AML-193 (cell line): ENCODE measurements at regions not wholly inside any gene's neighbourhood (a gene's known extent, or its start where the extent isn't known, plus 50 kb on each side); places are given as distances from the start of the nearest gene placed in this dataset.
"Not testable (repeated sequence)": the region's sequence is repeated elsewhere in the genome, so short reads cannot be mapped to it uniquely, and the experiment has no call there.

Experiments used
- DNase-seq, 2 experiments: peaks; one replicate each; lab custom pipeline; 2025; lab: John Stamatoyannopoulos, UW

DNA sequence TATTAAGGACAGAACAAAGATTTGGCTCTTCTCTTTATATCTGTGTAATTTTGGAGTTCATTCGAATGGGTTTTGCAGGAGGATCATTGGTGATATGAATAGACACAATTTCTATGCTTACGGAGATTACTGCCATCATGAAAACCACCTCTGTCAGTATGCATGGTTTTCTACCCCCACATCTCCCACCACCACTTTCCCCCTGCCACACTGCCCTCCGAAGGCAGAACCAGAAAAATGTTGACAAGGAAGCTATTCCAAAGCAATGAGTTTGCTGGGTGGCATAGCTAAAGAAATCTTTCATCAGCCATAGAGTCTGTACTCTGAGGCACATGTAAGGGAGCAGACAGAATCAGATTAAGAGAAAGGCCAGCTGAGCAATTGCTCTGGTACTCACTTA is 567.3 kb upstream of the ACTRT1 start:
- DNase-seq = no peak

DNA sequence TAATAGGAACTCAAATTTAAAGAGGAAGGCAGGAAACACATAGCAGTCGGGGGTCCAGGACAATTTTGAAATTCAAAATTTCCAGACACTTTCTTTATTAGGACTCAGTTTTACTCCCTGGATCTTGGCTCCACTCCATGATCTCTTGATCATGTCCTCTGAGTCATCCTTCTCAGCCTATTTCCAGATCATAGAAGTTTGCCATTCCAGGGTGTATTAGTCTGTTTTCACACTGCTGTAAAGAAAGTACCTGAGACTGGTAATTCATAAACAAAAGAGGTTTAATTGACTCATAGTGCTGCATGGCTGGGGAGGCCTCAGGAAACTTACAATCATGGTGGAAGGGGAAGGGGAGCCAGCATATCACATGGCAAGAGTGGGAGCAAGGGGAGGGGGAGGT is 564.7 kb upstream of the ACTRT1 start:
- no peak for DNase-seq

DNA sequence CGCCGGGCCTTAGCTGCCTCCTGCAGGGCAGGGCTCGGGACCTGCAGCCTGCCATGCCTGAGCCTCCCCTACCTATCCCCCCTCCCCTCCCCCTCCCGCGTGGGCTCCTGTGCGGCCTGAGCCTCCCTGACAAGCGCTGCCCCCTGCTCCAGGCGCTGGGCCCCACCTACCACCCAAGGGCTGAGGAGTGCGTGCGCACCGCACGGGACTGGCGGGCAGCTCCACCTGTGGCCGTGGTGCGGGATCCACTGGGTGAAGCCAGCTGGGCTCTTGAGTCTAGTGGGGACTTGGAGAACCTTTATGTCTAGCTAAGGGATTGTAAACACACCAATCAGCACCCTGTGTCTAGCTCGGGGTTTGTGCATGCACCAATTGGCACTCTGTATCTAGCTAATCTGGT is 554.6 kb upstream of the ACTRT1 start:
- DNase-seq = not testable (repeated sequence)

DNA sequence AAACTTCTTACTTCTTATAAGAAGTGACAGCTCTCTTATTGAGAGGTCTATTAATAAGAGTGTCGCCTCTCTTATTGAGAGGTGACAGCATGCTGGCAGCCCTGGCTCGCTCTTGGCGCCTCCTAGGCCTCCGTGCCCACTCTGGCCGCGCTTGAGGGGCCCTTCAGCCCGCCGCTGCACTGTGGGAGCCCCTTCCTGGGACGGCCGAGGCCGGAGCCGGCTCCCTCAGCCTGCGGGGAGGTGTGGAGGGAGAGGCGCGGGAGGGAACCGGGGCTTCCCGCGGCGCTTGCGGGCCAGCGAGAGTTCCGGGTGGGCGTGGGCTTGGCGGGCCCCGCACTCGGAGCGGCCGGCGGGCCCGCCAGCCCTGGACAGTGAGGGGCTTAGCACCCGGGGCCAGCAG is 554.2 kb upstream of the ACTRT1 start:
- not testable (repeated sequence) for DNase-seq

DNA sequence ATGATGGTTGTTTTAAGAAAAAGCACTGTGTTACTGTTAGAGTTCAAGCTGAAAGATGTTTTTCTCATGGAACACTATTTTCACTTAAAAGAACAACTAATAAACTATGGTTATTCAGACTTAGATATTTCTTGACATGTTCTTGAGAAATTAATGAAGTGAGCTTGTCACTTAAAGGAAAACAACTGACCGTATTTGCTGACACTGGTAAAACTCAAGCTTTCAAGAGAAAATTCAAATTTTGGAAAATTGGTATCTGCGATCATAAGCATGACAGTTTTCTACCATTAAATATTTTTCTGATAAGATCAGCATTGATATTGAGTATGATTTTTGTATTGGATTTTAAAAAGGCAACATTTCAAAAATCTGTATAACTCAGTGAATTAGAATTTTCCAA is 549.5 kb upstream of the ACTRT1 start:
- no peak for DNase-seq

DNA sequence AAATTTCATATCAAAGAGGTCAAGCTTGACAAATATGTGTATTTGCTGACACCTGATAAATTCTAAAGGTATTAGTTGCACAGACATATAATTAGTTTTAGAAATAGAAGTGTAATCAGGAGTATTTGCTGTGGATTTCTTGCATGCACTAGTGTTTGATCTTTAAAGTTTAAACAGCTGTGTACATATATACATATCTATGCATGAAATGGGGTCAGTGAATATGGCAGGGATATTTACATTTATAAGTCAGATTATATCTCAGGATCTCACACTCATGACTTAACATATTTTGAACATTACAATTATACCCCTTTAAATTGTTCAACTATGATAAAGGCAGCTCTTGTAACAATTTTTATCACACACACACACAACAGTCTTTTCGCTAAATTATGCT is 547.4 kb upstream of the ACTRT1 start:
- DNase-seq = no peak

DNA sequence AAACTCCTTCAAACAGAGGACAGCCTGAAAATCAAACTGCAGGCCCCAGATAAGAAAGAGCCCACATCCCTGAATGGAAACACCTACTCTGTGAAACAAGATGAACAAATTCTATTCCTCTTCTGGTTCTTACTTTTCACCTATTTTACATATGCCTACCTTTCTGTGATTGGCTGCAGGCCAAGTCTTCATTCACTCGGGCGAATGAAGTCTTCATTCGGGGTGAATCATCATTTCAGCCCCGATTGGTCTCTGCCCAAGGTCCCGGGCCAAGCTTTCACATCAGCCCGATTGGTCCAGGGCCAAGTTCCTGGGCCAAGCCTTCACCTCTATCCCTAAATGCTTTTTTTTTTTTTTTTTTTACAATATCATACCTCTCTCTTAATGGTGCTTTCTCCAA is 529.8 kb upstream of the ACTRT1 start:
- DNase-seq = no peak

DNA sequence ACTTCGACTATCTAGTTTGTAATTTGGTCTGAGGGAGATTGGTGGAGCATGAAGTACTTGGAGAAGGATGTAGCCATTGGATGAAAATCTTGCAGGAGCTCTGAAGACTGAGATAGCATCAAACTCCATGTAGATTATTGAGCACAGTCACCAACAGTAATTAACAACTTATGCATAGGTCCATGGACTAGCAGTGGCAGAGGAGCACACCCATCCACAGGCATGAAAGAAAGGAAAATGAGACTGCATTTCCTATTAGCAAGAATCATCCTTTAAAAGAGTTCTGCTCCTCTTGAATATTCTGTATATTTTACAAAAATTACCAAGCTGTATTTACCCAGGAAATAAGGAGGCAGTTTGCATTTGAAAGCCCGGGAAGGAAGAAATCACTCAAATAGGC is 529.4 kb upstream of the ACTRT1 start:
- DNase-seq = no peak

DNA sequence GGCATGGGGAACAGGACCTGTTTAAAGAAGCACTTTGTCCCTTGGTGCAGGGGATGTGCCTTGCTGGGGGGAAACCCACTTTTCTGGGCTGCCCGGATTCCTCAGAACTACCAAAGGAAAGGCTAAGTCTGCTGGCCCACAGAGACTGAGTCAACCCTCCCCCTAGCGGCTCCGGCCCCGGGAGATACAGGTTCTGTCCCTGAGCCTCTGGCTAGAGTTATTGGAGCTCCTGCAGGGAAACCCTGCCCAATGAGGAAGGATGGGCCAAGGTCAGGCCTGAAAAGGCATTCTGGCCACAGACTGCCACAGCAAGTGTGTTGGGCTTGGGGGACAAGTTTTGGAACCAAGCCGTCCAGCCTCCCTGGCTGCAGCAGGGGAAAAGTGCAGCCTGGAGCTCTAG is 490.9 kb upstream of the ACTRT1 start:
- no peak for DNase-seq

DNA sequence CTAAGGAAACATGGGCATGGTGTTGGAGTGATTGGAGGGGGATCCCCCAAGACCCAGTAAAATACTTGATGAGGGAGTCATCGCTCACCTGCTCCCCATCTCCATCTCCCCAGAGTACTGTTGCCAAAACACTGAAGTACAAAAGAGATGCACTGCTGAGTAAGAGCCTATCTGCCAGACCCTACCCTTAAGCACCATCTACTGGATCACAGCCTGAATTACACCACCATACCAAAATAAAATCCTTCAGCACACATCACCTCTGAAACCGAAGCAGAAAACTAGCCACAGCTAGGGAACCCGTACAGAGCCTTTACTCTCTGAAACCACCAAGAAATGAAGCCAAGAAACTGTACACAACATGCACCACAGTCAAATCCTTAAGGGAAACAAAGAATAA is 466.3 kb upstream of the ACTRT1 start:
- DNase-seq = peak; percentile 0 to 1

DNA sequence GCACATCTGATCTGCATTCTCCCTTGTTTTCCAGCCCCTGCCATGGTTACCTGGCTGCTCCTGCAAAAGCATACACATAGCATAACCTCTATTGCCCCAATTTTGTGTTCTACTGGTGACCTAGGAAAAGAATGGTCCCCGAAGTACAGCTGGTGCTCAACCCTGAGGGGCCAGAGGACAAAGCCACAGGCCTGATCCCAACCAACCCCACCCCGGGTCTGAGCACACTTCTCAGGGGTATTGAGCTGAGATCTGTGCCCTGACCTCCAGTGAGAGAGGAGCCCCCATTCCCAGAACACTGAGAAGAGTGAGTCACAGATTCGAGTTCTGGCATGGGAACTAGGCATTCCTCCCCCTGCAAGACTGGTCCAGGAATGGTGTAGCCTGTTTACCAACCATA is 465.5 kb upstream of the ACTRT1 start:
- DNase-seq = no peak

DNA sequence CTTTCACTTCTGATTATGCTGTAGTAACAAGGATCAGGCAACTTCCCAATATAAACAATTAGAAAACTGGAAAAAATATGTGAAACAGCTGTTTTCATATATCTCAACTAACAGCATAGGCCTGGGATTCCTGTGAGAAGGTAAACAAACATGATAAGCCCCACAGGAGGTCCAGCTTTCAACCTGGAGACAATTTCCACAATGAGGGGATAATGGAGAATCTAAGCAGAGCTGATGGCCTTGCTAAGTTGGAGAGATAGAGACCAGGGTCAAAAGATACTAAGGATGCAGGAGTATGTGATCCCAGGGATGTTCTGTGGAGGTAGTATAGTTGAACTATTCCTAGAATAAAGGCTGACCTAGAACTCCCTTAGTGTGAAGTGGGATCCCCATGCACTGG is 452.3 kb upstream of the ACTRT1 start:
- DNase-seq = no peak

DNA sequence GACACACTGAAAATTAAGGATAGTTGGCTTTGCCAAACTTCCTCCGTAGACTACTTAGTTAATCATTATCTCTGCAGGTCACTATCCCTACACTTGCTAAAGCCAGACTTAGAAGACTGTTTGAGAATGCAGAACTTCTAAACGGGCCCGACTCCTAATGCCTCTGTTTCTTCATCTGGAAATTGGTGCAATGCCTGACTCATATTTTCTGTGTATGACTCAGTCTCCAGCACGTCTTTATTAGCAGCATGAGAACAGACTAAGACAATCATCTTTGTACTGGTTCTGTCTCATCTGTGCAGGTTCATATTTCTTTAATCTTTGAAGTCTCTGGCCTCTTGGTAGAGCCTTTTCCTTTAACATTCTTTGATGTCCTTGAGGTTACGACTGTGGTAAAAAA is 411.9 kb upstream of the ACTRT1 start:
- no peak for DNase-seq

DNA sequence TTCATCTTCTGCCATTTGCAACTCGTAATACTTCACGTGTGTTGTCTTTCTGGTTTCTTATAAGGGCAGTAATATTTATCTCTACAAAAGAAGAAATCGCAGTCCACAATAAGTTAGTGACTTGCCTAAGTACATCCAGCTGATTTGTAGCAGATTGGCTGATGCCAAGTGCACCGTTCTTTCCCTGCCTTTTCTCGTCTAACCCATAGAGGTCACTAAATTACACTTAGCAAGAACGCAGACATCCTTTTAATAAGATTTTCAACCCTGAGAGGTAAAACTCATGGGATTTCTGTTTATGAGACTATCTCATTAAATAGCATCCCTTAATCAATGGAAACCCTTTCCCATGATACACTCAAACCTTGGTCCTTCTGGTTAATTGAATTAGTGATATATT is 408.6 kb upstream of the ACTRT1 start:
- DNase-seq = no peak

DNA sequence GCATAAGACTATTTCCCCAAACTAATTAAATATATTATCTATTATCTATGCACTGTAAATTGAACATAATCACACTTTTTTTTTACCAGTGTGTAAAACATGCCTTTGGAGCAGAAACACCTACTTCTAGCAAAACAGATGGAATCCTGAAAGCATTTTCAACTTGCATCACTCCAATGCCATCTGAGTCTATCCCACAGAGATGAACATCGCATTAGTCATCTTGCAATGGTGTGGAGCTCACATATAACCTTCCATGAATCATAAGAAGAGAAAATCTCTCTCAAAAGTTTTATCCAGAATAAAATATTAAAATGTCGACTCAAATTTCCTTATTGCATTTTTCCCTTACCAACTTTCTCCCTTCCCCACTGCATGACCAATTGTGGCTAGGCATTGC is 406.7 kb upstream of the ACTRT1 start:
- DNase-seq = no peak

DNA sequence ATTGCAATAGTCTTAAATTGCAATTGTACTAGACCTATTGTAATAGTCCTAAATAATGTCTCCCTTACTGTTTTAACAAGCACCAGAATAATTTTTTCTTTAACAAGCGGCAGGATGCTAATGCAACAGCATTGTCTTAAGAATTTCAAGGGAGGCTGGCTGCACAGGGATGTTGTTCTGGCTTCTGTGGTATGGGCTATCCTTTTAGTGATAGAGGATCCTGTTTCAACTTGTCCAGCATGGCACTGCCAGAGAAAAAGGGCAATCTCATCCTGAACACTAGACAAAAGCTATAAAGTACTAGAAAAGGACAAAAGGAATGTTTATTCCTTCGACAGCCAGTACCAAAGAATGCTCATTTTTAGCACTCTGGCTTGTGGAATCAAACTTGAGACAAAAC is 405.5 kb upstream of the ACTRT1 start:
- DNase-seq = no peak

DNA sequence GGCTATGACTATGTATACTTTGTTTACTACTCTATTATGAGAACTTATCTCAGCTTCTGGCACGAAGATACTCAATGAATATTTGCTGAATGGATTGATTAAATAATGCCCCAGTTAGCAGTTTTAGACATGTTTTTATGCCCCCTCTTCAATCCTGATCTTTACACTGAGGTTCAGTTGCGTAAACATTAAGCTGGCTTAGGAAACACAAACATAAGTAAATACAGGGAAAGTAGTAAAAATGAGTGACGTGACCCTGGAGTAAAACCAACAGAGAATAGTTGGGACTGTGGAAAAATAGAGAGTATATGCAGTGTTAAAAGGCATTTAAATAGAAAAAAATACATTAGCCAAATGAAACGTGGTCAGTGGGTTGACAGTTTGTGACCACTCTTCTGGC is 387.0 kb upstream of the ACTRT1 start:
- no peak for DNase-seq

DNA sequence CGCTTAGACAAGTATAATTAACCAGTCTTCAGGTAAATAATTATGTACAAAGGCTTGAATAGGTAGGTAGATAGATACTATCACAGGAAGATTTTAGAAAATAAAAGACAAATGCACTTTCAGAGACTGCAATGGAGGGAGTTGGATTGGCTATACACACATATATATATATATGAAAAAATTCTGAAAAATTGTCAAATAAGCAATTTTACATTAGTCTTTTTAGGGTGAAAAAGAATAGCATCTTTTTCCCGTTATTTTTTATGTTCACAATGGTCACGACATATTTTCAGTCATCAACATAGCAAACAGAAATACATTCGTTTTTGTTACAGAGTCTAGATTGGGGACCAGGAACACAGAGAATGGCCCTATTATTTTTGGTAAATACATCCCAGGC is 385.9 kb upstream of the ACTRT1 start:
- no peak for DNase-seq

DNA sequence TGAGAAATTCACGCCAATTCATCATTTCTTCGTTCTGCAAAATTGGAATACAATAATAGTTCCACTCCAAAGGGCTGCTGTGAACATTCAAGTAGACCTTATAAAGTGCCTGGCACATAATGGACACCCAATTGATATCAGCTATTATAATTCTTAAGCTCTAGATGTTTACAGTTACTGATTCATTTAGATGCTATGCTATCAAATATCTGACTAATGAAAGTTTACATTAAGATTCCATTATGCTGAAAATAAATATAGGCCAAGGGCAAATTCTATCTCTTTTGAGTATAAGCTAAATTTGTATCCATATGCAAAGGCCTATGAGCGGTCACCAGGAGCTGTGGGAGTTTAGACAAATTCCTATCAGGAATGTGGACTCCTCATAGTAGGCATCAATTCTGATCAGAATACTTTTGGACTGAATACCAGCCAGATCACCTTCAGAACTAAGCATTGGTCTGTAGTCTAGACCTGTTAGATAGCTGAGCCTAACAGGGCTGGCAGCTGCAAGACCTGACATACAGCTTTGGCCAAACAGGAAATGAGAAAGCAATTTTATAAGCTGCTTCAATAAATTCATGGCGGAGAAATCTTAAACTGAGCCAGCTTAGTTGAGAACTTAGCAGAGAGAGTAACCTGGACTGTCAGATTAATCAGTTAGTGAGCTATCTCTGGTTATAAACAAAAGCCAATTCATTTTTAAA is 384.3 kb upstream of the ACTRT1 start:
- DNase-seq = no peak

DNA sequence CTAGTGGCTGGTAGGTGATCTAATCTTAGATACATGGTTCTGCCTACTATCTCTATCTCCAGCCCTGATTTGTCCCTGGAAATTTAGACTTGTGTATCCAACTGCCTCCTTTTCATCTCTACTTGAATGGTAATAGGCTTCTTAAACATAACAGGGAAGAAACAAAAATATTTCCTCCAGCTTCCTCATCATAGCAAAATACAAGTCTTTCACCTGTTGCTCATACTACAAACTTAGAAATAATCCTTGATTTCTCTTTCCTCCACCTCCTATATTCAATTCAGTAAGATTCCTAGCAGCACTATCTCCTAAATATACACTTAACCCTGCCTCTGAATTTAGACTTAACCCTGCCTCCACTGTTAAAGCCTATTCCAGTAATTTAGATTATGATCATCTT is 373.3 kb upstream of the ACTRT1 start:
- DNase-seq = no peak

DNA sequence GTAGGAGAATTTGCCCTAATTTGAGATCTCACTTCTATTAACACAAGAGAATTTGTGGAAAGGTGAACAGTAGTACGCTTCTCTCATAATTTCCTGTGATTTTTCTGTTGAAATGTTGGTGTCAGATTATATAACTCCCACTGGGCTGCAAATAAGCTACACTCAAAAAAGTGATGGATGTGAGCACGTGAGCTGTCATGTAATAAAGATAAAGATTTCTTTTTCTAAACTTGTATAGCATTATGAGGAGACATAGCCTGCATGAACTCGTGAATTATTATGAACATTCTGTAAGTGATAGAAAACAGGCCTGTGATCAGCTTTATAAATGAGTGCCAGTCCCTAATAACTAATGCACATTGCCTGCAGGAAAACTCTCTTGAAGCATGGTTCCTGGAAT is 356.6 kb upstream of the ACTRT1 start:
- no peak for DNase-seq

DNA sequence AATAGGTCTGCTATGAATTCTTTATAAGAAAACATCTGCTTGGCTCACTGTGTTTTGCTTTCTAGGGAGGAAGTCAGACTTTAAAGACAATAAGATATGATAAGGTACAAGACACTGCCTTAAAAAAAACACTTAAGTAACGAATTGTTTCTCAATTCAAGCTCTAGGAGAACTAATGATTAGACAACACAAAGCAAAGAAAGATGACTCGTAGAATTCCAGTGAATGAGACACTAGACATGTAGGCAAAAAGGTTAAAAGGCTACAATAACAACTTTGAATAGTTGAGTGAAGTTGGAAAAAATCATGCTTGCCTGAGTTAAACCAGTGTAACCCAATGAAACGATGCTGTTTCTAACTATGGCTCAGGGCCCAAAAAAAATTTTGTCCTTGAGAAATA is 344.4 kb upstream of the ACTRT1 start:
- no peak for DNase-seq

DNA sequence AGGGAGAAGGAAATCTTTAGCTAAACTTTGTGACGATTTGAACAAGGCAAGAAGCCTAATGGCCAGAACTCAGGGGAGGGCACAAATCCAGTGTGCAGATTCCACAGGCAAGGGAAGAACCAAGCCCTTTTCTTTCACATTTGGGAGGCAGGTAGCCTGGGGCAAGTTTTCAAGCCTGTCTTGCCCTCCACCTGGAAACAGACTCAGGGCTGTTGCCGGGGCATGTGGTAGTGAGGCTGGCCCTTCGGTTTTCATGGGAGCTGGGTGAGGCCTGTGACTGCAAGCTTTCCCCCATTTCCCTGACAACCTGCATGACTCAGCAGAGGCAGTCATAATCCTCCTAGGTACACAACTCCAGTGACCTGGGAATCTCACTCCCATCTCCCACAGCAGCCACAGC is 331.6 kb upstream of the ACTRT1 start:
- DNase-seq = not testable (repeated sequence)

DNA sequence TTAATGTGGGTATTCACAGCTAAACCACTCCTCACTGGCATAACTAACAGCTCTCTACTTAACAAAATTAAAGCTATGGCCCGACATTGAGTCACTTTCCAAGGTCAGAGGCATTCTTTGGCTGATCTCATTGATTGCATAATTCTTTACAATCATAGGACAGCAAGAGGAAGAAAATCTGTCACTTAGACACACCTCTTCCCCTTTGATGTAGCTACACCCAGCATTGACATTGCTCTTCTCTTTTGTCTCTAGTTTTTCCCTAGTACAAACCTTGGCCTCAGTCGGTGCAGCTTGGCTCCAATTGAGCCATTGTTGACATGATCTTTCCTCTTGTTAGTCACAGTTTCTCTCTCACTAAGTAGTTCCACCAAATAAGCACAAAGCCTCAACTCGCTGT is 313.3 kb upstream of the ACTRT1 start:
- DNase-seq = no peak

DNA sequence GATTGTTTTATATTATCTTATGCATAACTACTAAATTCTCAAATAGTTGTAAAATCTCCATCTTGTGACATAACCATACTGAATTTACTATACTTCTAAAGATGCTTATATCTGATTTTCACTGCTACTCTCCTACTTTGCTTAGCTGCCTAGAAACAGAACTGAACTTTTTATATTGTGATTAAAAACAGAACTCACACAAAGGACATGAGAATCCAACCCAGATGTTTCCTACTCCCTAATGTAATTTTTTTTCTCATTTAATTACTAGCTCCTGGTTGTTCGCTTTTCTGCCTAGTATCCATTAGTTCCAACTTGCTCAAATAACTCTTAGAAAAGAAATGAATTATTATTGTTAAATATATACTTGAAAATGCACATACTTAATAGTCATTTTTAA is 283.5 kb upstream of the ACTRT1 start:
- no peak for DNase-seq
